ENCODE measurements at regions not wholly inside any gene's neighbourhood (a gene's known extent, or its start where the extent isn't known, plus 50 kb on each side); places are given as distances from the start of the nearest gene placed in this dataset.

DNA sequence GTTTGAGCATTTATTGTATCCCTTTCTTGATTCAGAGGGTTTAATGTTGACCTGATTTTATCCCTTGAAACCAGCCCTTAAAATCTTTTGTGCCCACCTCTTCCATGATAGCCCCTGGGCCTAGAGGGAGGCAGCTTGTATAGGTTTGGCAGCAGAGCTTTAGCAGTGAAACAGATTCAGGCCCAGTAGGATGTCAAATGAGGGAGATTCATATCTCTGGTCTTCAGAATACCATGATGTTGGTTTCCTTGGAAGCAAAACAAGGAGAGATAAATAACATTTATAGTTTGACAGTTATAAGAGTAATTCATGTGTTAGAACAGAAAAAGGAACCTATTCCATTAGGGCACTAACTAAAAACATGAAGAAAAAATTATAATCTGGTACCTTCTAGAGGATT lies 649.2 kb downstream of the METTL4 start:
- DNase-seq (ENCODE audit: low read depth), result no peak
- no peak overlapping the region for H3K4me3 ChIP-seq (ENCODE audit: control insufficient read depth, low read depth, low read length)
- TF ChIP-seq, protein P1, sequence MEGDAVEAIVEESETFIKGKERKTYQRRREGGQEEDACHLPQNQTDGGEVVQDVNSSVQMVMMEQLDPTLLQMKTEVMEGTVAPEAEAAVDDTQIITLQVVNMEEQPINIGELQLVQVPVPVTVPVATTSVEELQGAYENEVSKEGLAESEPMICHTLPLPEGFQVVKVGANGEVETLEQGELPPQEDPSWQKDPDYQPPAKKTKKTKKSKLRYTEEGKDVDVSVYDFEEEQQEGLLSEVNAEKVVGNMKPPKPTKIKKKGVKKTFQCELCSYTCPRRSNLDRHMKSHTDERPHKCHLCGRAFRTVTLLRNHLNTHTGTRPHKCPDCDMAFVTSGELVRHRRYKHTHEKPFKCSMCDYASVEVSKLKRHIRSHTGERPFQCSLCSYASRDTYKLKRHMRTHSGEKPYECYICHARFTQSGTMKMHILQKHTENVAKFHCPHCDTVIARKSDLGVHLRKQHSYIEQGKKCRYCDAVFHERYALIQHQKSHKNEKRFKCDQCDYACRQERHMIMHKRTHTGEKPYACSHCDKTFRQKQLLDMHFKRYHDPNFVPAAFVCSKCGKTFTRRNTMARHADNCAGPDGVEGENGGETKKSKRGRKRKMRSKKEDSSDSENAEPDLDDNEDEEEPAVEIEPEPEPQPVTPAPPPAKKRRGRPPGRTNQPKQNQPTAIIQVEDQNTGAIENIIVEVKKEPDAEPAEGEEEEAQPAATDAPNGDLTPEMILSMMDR (IDR thresholded peaks at IDR 0.05; ENCODE audit: control insufficient read depth, insufficient read depth, low read depth, low read length, missing control alignments), result no peak

DNA sequence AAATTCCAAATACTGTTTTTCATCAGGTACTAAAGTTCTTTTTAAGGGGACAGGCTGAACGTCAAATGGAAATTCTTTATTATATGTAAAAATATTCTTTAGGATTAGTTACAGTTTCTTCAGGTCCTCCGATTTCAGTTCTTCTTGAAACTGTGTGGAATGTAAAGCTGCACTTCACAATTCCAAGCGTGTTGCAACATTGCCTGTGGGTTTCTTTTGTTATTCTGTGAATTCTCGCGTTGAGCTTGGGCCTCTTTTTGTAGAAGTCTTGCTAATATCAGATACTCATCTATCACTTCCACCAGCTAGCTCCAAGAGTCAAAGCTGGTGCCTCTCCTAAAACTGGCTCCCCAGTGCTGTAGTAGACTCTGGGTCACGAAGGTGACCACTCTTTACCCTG lies 642.6 kb downstream of the METTL4 start:
- no peak overlapping the region for H3K4me3 ChIP-seq (ENCODE audit: control insufficient read depth, low read depth, low read length)
- DNase-seq (ENCODE audit: low read depth), result no peak
- TF ChIP-seq, protein P1 (IDR thresholded peaks at IDR 0.05; ENCODE audit: control insufficient read depth, insufficient read depth, low read depth, low read length, missing control alignments), result no peak

DNA sequence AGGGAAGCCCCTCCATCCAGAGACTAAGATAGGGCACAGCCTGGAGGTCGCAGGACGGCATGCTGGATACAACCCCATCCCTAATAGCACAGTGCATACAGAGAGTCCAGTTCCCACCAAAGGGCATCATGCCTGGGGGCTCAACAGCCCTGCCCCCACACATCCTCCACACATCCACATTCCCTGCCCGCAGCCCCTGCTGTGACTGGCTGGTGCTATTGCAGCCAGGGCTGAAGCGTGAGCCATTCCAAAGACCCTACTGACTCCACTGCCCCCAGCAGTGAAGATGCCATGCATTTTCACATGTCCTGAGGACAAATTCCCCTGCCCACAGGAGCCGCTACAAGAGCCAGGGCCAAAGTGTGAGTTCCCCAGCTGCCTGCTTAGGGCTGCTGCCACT lies 641.6 kb downstream of the METTL4 start:
- DNase-seq (ENCODE audit: low read depth), result no peak
- H3K4me3 ChIP-seq (ENCODE audit: control insufficient read depth, low read depth, low read length), result no peak overlapping the region
- TF ChIP-seq, protein P1 (IDR thresholded peaks at IDR 0.05; ENCODE audit: control insufficient read depth, insufficient read depth, low read depth, low read length, missing control alignments), result no peak

DNA sequence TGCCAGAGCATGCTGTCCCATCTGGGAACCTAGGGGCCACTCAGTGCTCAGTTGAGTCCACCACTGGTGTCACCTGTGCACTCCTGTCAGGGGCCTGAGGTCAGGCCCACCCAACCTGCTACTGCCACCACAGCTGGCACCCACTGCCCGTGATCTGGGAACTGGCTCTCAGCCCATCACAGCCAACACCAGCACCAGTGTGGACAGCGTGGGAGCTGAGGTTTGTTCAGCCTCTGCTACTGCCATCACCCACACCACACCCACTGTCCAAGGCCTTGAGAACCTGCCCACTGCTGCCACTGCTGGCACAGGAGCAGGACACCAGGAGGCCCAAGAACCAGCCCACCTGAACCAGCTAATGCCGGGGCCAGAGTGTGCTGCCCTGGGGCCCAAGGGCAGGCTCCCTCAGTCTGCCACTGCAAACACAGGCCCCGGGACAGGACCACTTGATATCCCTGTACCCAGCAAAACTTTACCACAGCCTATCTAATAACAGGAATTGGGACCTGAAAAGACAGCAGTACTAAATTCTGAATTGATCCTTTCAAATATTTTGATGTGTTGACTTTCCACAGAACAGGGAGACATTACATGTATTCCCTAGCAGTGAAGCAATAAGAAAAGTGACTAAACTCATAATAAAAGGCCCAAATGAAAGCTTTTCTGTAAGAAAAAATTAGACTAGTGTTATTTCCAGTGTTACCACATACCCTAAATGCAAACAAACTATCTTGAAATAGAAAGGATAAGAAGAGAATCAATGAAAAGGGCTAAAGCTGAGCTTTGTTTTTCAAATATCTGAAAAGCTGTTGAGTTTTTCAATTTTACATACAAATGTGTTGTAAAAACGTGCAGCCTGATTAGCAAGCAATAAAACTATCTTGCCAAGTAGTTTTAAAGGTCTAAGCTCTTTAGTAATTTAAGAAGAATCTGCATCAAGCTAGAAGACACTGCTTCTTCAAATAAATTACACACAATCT lies 640.7 kb downstream of the METTL4 start:
- TF ChIP-seq, protein P1 (IDR thresholded peaks at IDR 0.05; ENCODE audit: control insufficient read depth, insufficient read depth, low read depth, low read length, missing control alignments), result no peak
- no peak for DNase-seq (ENCODE audit: low read depth)
- no peak overlapping the region for H3K4me3 ChIP-seq (ENCODE audit: control insufficient read depth, low read depth, low read length)

DNA sequence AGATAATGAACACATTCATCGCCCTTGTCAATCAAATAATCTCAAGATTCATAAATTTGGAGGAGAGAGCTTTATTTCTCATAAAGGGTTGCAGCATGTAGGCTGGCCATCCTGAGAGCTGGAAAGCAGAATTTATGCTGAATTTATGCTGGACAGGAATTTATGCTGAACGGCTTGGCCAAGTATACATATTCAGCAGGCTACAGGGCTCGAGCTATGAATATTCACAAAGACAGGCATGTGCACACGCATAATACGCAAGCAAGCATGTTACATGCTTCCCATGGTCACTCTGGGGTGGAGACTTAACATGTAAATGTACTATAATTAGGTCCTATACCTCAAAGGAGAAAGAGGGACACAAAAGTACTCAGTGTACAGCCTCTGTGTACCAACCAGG lies 618.8 kb downstream of the METTL4 start:
- no peak for DNase-seq (ENCODE audit: low read depth)
- TF ChIP-seq, protein P1 (IDR thresholded peaks at IDR 0.05; ENCODE audit: control insufficient read depth, insufficient read depth, low read depth, low read length, missing control alignments), result no peak
- H3K4me3 ChIP-seq (ENCODE audit: control insufficient read depth, low read depth, low read length), result no peak overlapping the region

DNA sequence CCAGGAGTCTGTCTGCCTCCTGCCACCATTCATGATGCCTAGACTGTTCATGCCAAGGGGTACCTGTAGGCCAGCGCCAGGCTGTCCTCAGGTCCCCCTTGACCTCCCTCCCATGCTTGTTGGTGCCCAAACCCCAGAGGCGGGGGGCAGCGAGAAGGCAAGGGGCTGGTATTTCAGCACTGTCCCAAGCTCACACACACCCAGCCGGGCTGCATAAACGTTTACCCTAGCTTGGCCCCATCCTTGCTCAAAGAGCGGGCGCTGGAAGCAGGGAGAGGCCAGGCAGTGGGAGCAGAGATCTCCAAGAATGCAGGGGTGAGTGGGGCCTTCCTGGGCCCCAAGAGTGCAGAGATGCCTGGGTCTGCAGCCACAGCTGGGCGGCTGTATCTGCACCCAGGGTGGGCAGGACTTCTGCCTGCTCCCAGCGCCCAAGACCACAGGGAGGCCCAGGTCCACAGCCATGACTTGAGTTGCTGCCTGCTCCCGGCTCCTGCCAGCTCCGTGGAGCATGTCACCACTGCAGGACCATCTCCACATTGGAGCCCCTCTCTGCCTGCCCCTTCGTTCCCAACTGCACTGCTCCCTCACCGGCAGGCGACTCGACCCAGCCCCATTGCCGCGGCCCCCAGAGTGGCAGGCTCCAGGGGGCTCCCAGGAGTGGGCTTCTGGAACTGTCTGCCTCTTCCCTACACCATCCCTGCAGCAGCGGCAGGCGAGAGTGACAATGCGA lies 616.6 kb downstream of the METTL4 start:
- H3K4me3 ChIP-seq (ENCODE audit: control insufficient read depth, low read depth, low read length), result no peak overlapping the region
- no peak for DNase-seq (ENCODE audit: low read depth)
- TF ChIP-seq, protein P1 (IDR thresholded peaks at IDR 0.05; ENCODE audit: control insufficient read depth, insufficient read depth, low read depth, low read length, missing control alignments), result no peak

All from AG09309 (cell line).